ENCODE measurements at regions not wholly inside any gene's neighbourhood (a gene's known extent, or its start where the extent isn't known, plus 50 kb on each side); places are given as distances from the start of the nearest gene placed in this dataset.

- no peaks in the 10 kb centered on the region for H3K27me3 ChIP-seq (ENCODE audit: control insufficient read depth, insufficient read depth, low read length)
- FAIRE-seq (no peak), DNase-seq (no peak)
- H3K9me3 ChIP-seq (ENCODE audit: control insufficient read depth in 2 of 3, insufficient read depth in 1 of 3, low read length in 3 of 3), result no peaks in the 10 kb centered on the region
- no peak overlapping the region for H3K9ac ChIP-seq (ENCODE audit: low read length in 3 of 3)
- TF ChIP-seq CTCF (IDR thresholded peaks at IDR 0.05; ENCODE audit: borderline replicate concordance, extremely low read depth, insufficient read depth), result no peak
- H3K4me3 ChIP-seq (ENCODE audit: low read length in 3 of 3), result no peak overlapping the region
- H3K36me3 ChIP-seq (ENCODE audit: control insufficient read depth in 2 of 3, insufficient read depth in 3 of 3, low read length in 3 of 3), result no peaks in the 10 kb centered on the region
- no peaks in the 10 kb centered on the region for H3K4me1 ChIP-seq (ENCODE audit: control insufficient read depth in 2 of 3, insufficient read depth in 2 of 3, low read depth in 1 of 3, low read length in 3 of 3)
- no peak overlapping the region for H3K27ac ChIP-seq (ENCODE audit: low read depth in 2 of 2, low read length in 2 of 2)
- intact Hi-C loops (cut with DNase I), result no loop called here
These were observed 277.1 kb upstream of the UMPS start for GRCh38 chr3:124453189-124453588.

GRCh38 chr3:124455891-124456290 is 274.4 kb upstream of the UMPS start:
- intact Hi-C loops (cut with DNase I), result no loop called here
- no peak for DNase-seq

GRCh38 chr3:124456506-124456905 is 273.7 kb upstream of the UMPS start:
- no peaks in the 10 kb centered on the region for H3K4me1 ChIP-seq (ENCODE audit: control insufficient read depth in 2 of 3, insufficient read depth in 2 of 3, low read depth in 1 of 3, low read length in 3 of 3)
- no peak for TF ChIP-seq CTCF (IDR thresholded peaks at IDR 0.05; ENCODE audit: borderline replicate concordance, extremely low read depth, insufficient read depth)
- no peaks in the 10 kb centered on the region for H3K27me3 ChIP-seq (ENCODE audit: control insufficient read depth, insufficient read depth, low read length)
- no peak overlapping the region for H3K27ac ChIP-seq (ENCODE audit: low read depth in 2 of 2, low read length in 2 of 2)
- DNase-seq (no peak), FAIRE-seq (no peak)
- intact Hi-C loops (cut with DNase I), result no loop called here
- H3K4me3 ChIP-seq (ENCODE audit: low read length in 3 of 3), result no peak overlapping the region
- no peaks in the 10 kb centered on the region for H3K36me3 ChIP-seq (ENCODE audit: control insufficient read depth in 2 of 3, insufficient read depth in 3 of 3, low read length in 3 of 3)
- H3K9ac ChIP-seq (ENCODE audit: low read length in 3 of 3), result no peak overlapping the region
- H3K9me3 ChIP-seq (ENCODE audit: control insufficient read depth in 2 of 3, insufficient read depth in 1 of 3, low read length in 3 of 3), result no peaks in the 10 kb centered on the region

More at GRCh38 chr3:124455891-124456290, 274.4 kb upstream of the UMPS start:
- Histone ChIP-seq H3K9me3 (ENCODE audit: control insufficient read depth in 2 of 3, insufficient read depth in 1 of 3, low read length in 3 of 3) (no peaks in the 10 kb centered on the region), H3K36me3 (ENCODE audit: control insufficient read depth in 2 of 3, insufficient read depth in 3 of 3, low read length in 3 of 3) (no peaks in the 10 kb centered on the region), H3K27me3 (ENCODE audit: control insufficient read depth, insufficient read depth, low read length) (no peaks in the 10 kb centered on the region), H3K4me3 (ENCODE audit: low read length in 3 of 3) (no peak overlapping the region), H3K4me1 (ENCODE audit: control insufficient read depth in 2 of 3, insufficient read depth in 2 of 3, low read depth in 1 of 3, low read length in 3 of 3) (no peaks in the 10 kb centered on the region), H3K9ac (ENCODE audit: low read length in 3 of 3) (no peak overlapping the region), H3K27ac (ENCODE audit: low read depth in 2 of 2, low read length in 2 of 2) (no peak overlapping the region)
- FAIRE-seq, result no peak
- no peak for TF ChIP-seq CTCF (IDR thresholded peaks at IDR 0.05; ENCODE audit: borderline replicate concordance, extremely low read depth, insufficient read depth)

- no peaks in the 10 kb centered on the region for H3K9me3 ChIP-seq (ENCODE audit: control insufficient read depth in 2 of 3, insufficient read depth in 1 of 3, low read length in 3 of 3)
- no peak overlapping the region for H3K27ac ChIP-seq (ENCODE audit: low read depth in 2 of 2, low read length in 2 of 2)
- TF ChIP-seq CTCF (IDR thresholded peaks at IDR 0.05; ENCODE audit: borderline replicate concordance, extremely low read depth, insufficient read depth), result no peak
- no peaks in the 10 kb centered on the region for H3K4me1 ChIP-seq (ENCODE audit: control insufficient read depth in 2 of 3, insufficient read depth in 2 of 3, low read depth in 1 of 3, low read length in 3 of 3)
- intact Hi-C loops (cut with DNase I), result loop anchor here (10.0 kb wide), 1 partner anchor 105 kb away; no protein-coding TSS in a partner anchor
- H3K9ac ChIP-seq (ENCODE audit: low read length in 3 of 3), result no peak overlapping the region
- DNase-seq, result no peak
- no peak for FAIRE-seq
- no peak overlapping the region for H3K4me3 ChIP-seq (ENCODE audit: low read length in 3 of 3)
- H3K27me3 ChIP-seq (ENCODE audit: control insufficient read depth, insufficient read depth, low read length), result no peaks in the 10 kb centered on the region
- no peaks in the 10 kb centered on the region for H3K36me3 ChIP-seq (ENCODE audit: control insufficient read depth in 2 of 3, insufficient read depth in 3 of 3, low read length in 3 of 3)
These were observed 270.6 kb upstream of the UMPS start for GRCh38 chr3:124459678-124460077.
